Breast epithelium (tissue), 4 donors: ENCODE measurements at regions not wholly inside any gene's neighbourhood (a gene's known extent, or its start where the extent isn't known, plus 50 kb on each side); places are given as distances from the start of the nearest gene placed in this dataset.
A peak's percentile ranks its signal among the peaks of the same experiment; 100 is the strongest.

Experiments used
- DNase-seq, 2 donors: peaks; one replicate each; pipeline ENCODE4 v3.0.0-alpha.2; 2019; ENCODE audit warnings: low spot score in 2 of 2
- H3K27ac ChIP-seq, 2 donors: fragments of 200-600 bp; sonication (generic) in 1 of 2; one replicate each; pipeline ENCODE4 v1.5.1; 2016 to 2019; ENCODE audit warnings: mild to moderate bottlenecking in 1 of 2
- H3K27me3 ChIP-seq, 2 donors: fragments of 200-600 bp; sonication (generic) in 1 of 2; one replicate each; pipeline versions ENCODE4 v1.5.1 to v1.6.0; 2017 to 2019; ENCODE audit warnings: control low read depth in 1 of 2, mild to moderate bottlenecking in 1 of 2
- H3K36me3 ChIP-seq: fragments of 200-600 bp; one replicate; pipeline ENCODE4 v1.5.1; 2019
- H3K4me1 ChIP-seq, 2 donors: fragments of 200-600 bp; sonication (generic); one replicate each; pipeline ENCODE4 v1.5.1; 2016 to 2019; ENCODE audit warnings: control low read depth in 1 of 2
- H3K4me3 ChIP-seq, 3 donors: fragments of 200-600 bp; sonication (generic); 1 replicate in 2 of 3; 2 replicates in 1 of 3; pipeline ENCODE4 v1.5.1; 2016 to 2019; ENCODE audit warnings: mild to moderate bottlenecking in 3 of 3, moderate library complexity in 2 of 3
- H3K9me3 ChIP-seq, 2 donors: fragments of 200-600 bp; sonication (generic) in 1 of 2; one replicate each; pipeline ENCODE4 v1.5.1; 2016 to 2019; ENCODE audit warnings: control low read depth in 1 of 2
- POLR2A ChIP-seq: fragments of 450-650 bp; IDR thresholded peaks from one replicate; pipeline ENCODE4 v1.6.1; 2016; ENCODE audit warnings: antibody characterized with exemption, mild to moderate bottlenecking, moderate library complexity
- POLR2AphosphoS5 ChIP-seq, 3 donors: sonication (generic); formaldehyde crosslinking; IDR thresholded peaks; one replicate each; pipeline ENCODE4 v1.6.1; 2017; ENCODE audit warnings: antibody characterized with exemption in 3 of 3
- intact Hi-C: fragments of 100-400 bp; cut with DNase I; formaldehyde crosslinking; loops from one replicate; pipeline ENCODE4 v1.15.1; 2023; ENCODE audit warnings: low total_unique reads
- TF ChIP-seq, protein P1 (sequence below), 3 donors: fragments of 450-650 bp; IDR thresholded peaks; one replicate each; pipeline ENCODE4 v1.5.1; 2016 to 2017; ENCODE audit warnings: antibody characterized with exemption in 3 of 3, mild to moderate bottlenecking in 3 of 3, moderate library complexity in 3 of 3

GRCh38 chr5:122703203-122703602, 71.7 kb upstream of the SNX2 start:
- H3K36me3 ChIP-seq, result no peaks in the 10 kb centered on the region
- H3K27ac ChIP-seq, result no peak overlapping the region
- no peaks in the 10 kb centered on the region for H3K9me3 ChIP-seq
- H3K27me3 ChIP-seq, result no peaks in the 10 kb centered on the region
- no peak for TF ChIP-seq POLR2AphosphoS5 (IDR thresholded peaks at IDR 0.05)
- no peak for TF ChIP-seq POLR2A
- TF ChIP-seq, protein P1, sequence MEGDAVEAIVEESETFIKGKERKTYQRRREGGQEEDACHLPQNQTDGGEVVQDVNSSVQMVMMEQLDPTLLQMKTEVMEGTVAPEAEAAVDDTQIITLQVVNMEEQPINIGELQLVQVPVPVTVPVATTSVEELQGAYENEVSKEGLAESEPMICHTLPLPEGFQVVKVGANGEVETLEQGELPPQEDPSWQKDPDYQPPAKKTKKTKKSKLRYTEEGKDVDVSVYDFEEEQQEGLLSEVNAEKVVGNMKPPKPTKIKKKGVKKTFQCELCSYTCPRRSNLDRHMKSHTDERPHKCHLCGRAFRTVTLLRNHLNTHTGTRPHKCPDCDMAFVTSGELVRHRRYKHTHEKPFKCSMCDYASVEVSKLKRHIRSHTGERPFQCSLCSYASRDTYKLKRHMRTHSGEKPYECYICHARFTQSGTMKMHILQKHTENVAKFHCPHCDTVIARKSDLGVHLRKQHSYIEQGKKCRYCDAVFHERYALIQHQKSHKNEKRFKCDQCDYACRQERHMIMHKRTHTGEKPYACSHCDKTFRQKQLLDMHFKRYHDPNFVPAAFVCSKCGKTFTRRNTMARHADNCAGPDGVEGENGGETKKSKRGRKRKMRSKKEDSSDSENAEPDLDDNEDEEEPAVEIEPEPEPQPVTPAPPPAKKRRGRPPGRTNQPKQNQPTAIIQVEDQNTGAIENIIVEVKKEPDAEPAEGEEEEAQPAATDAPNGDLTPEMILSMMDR (IDR thresholded peaks at IDR 0.05), result no peak
- intact Hi-C loops, result no loop called here
- H3K4me3 ChIP-seq, result no peak overlapping the region
- DNase-seq, result no peak
- H3K4me1 ChIP-seq, result no peaks in the 10 kb centered on the region

- intact Hi-C loops, result no loop called here
- no peak for TF ChIP-seq POLR2A
- TF ChIP-seq, protein P1 (IDR thresholded peaks at IDR 0.05), result peak in 2 of 3 donors; percentile 41 to 44
- Histone ChIP-seq H3K4me3 (no peak overlapping the region), H3K27me3 (no peaks in the 10 kb centered on the region), H3K27ac (no peak overlapping the region), H3K36me3 (no peaks in the 10 kb centered on the region), H3K9me3 (no peaks in the 10 kb centered on the region), H3K4me1 (no peaks in the 10 kb centered on the region)
- DNase-seq, result no peak
Measured at GRCh38 chr5:122704247-122705036, 70.4 kb upstream of the SNX2 start.

DNA sequence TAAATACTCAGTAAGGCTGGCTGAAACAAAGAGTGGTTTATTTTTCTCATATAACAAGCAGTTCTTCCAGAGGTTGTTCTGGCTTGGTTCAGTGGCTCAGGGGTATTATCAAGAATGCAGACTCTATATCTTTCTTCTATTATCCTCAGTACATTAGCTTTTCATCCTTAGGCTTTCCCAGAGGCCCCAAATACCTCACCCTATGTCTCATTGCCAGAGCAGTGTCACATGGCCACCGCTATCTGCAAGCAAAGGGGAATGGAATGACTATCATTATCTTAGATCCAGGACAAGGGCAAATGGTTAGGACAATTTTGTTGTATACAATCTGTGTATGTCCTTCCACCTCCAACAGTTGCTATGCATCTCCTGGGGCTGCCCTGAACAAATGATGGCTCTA, 69.0 kb upstream of the SNX2 start:
- Histone ChIP-seq H3K9me3 (no peaks in the 10 kb centered on the region), H3K27ac (no peak overlapping the region), H3K36me3 (no peaks in the 10 kb centered on the region), H3K4me3 (no peak overlapping the region), H3K4me1 (no peaks in the 10 kb centered on the region), H3K27me3 (no peaks in the 10 kb centered on the region)
- TF ChIP-seq POLR2AphosphoS5 (IDR thresholded peaks at IDR 0.05), result no peak
- TF ChIP-seq POLR2A, result no peak
- TF ChIP-seq, protein P1 (IDR thresholded peaks at IDR 0.05), result no peak
- DNase-seq, result no peak
- intact Hi-C loops, result no loop called here

DNA sequence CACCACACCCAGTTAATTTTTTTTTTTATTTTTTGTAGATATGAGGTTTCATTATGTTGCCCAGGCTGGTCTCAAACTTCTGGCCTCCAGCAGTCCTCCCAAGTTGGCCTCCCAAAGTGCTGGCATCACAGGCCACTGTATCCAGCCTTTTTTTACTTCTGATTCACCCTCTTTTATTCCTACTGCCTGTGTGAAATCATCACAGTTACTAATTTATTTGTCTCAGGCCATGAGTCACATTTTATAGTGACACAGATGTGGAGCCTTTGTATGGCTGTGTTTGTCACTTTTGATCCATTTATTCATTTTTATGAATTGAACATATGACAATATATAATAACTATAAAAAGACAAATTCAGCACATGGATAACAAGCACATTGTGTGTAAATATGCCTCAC, 67.1 kb upstream of the SNX2 start:
- H3K4me1 ChIP-seq, result no peaks in the 10 kb centered on the region
- H3K27me3 ChIP-seq, result no peaks in the 10 kb centered on the region
- H3K27ac ChIP-seq, result no peak overlapping the region
- H3K4me3 ChIP-seq, result no peak overlapping the region
- no peak for DNase-seq
- TF ChIP-seq POLR2AphosphoS5 (IDR thresholded peaks at IDR 0.05) (no peak), POLR2A (no peak)
- TF ChIP-seq, protein P1 (IDR thresholded peaks at IDR 0.05), result no peak
- no peaks in the 10 kb centered on the region for H3K36me3 ChIP-seq
- intact Hi-C loops, result no loop called here
- no peaks in the 10 kb centered on the region for H3K9me3 ChIP-seq

DNA sequence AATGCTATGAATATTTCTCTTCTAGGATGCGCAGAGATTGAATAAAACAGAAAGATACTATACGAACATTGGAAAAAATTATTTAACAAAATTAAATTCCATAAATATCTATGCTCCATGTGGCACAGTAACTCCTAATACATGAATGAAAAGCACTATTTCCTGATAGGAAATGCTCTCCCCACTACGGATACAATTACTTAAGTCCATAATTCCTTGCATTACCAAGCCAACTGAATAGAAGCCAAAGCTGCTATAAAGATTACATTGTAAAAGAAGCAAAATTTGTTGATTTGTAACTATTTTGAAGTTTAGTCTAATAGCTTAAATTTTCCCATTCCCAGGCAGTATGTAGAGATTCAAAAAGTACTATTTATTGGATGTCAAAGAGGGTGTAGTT, 61.8 kb upstream of the SNX2 start:
- H3K4me1 ChIP-seq, result no peaks in the 10 kb centered on the region
- TF ChIP-seq POLR2A (no peak), POLR2AphosphoS5 (IDR thresholded peaks at IDR 0.05) (no peak)
- TF ChIP-seq, protein P1 (IDR thresholded peaks at IDR 0.05), result no peak
- H3K9me3 ChIP-seq, result no peaks in the 10 kb centered on the region
- H3K4me3 ChIP-seq, result no peak overlapping the region
- intact Hi-C loops, result no loop called here
- no peaks in the 10 kb centered on the region for H3K36me3 ChIP-seq
- H3K27ac ChIP-seq, result no peak overlapping the region
- DNase-seq, result no peak
- H3K27me3 ChIP-seq, result no peaks in the 10 kb centered on the region
